Umbilical cord (tissue), 1 donor: ENCODE measurements at regions not wholly inside any gene's neighbourhood (a gene's known extent, or its start where the extent isn't known, plus 50 kb on each side); places are given as distances from the start of the nearest gene placed in this dataset.
A peak's percentile ranks its signal among the peaks of the same experiment; 100 is the strongest.

Experiments used
- DNase-seq: peaks from one replicate; pipeline ENCODE4 v3.0.0-alpha.2; 2015; ENCODE audit warnings: low spot score

DNA sequence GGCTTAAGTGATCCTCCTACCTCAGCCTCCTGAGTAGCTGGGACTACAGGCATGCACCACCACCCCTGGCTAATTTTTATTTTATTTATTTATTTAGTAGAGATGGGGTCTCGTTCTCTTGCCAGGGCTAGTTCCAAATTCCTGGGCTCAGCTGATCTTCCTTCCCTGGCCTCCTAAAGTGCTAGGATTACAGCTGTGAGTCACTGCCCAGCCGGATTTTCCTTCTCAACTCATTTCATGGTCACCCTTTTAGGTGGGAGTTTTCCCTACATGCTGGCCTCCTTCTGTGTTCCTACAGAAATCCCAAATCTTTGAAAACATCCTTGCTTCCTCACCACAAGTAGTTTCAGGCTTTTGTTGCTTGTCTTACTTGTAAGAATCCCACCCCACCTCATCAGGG lies 102.1 kb upstream of the SIAH1 start:
- DNase-seq, result no peak

DNA sequence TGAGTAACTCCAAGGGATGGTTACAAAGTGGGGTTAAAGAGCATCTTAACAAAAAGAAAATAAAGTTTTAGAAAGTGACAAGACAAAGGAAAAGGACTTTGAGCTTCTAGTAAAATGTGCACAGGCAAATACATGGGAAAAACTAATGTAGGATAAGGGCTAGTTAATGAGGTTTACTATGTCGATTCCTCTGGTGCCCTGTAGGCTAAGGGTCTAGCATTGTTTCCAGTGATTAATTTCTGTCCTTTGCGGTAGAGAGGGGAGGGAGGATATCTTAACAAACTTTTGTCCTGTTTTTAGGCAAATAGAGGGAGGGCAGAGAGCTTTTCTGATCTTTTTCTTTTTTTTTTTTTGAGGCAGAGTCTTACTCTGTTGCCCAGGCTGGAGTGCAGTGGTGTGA lies 96.6 kb upstream of the SIAH1 start:
- no peak for DNase-seq

GRCh38 chr16:48481211-48481610 lies 96.0 kb upstream of the SIAH1 start:
- no peak for DNase-seq

GRCh38 chr16:48479955-48480354 lies 94.7 kb upstream of the SIAH1 start:
- no peak for DNase-seq

DNA sequence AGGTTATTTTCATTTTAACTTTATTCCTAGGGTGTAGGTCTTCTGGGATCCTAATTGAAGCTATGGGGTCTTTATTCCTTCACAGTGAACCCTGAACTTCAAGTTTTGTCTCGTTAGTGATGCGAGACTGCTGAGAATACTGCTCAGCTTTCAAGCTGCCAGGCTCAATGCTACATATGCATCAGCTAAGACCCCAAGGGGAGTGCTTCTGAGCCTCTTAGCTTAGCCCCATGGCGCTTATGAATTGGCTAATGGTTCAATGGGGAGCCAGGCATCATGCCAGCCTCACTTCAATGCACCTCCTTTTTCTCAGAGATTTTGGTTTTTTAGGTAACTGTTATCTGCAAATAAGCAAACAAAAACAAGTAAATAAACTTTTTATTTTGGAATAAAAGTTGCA lies 94.1 kb upstream of the SIAH1 start:
- no peak for DNase-seq

- peak; percentile 44 for DNase-seq
These were observed 93.2 kb upstream of the SIAH1 start for GRCh38 chr16:48478393-48478792.

DNA sequence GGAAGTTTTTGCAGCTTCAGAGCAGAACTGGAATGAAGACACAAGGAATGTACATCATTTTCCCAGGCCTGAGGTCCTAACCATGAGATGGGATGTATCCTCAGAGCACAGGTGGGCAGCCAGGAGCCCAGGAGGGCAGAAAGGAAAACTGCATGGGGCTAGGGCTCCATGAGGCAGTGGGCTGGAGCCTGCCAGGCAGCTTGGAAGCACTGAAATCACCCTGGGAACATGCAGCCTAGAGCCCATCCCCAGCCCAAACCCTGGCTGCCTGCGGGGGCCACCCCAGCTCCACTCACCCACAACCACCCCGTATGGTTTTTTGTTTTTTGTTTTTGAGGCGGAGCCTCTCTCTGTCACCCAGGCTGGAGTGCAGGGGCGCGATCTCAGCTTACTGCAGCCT lies 86.2 kb upstream of the SIAH1 start:
- DNase-seq, result no peak

DNA sequence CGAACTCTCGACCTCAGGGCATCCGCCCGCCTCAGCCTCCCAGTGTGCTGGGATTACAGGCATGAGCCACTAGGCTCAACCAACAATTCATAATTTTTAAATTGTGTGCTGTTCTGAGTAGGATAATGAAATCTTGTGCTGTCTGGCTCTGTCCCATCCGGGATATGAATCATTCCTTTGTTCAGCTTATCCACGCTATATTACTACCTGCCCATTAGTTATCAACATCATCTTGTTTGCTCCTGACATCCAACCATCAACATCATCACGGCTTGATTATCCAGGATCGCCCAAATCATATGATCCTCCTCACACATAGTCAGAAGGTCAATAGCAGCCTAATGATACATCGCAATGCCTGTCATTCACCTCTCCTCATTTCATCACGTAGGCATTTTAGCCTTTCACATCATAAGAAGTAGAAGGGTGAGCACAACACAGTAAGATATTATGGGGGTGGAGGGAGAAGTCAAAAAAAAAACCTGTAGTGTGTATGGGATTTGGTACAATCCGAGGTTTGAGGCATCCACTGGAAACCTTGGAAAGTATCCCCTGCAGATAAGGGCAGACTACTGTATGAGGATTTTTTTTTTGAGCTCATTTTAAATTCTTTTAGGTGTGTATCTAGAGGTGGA lies 77.0 kb upstream of the SIAH1 start:
- DNase-seq, result no peak

DNA sequence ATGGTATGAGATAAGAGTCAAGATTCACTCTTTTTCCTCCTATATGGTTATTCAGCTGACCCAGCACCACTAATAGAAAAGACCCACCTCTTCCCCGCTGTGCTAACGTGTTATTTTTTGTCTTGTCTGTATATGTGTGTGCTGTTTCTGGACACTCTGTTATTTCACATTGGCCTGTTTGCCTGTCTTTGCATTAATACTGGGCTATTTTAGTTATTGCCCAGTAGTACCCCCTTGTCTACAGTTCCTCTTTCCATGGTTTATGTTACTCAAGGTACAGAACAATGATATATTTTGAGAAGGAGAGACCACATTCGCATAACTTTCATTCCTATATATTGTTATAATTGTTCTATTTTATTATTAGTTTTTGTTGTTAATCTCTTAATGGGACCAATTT lies 74.0 kb upstream of the SIAH1 start:
- DNase-seq, result no peak

GRCh38 chr16:48454051-48454450 lies 68.8 kb upstream of the SIAH1 start:
- no peak for DNase-seq

DNA sequence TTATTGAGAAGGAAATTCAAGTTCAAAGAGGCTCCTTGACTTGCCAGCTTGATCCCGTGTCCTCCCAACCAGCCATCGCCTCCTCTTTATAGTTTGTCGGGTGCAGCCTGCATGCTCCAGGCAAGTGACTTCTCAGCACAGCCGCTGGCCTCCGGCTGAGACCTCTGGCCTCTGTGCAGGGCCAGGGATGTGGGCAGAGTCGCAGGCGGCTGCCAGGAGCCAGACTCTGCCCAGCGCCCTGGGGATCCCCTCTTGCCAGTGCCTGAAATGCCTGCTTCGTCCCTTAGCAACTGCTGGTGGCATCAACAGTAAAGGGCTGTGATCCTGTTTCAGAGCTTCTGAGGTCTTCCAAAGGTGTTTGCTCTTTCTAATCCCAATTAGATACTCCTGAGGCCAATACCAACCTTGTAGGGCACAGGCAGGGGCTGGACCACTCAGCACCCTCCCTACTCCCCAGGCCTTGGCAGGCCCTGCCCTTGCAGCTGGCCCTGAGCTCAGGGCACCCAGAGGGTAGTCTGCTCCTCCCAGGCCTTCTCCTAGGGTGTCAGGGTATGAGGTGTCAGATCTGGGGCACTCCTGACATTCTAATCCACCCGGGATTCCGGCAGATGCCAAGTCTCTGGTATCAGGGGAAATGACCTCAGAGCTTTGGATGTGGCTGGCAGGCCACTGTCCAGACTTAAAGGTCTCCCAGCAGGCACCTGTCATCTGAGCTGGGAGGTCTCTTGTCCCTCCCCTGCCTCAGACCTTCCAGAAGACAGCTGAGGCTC lies 68.0 kb upstream of the SIAH1 start:
- DNase-seq, result no peak

- DNase-seq, result no peak
These were observed 66.1 kb upstream of the SIAH1 start for GRCh38 chr16:48451323-48451722.

GRCh38 chr16:48450367-48450766 lies 65.2 kb upstream of the SIAH1 start:
- DNase-seq, result no peak

- DNase-seq, result no peak
These were observed 63.7 kb upstream of the SIAH1 start for GRCh38 chr16:48448841-48449481.

DNA sequence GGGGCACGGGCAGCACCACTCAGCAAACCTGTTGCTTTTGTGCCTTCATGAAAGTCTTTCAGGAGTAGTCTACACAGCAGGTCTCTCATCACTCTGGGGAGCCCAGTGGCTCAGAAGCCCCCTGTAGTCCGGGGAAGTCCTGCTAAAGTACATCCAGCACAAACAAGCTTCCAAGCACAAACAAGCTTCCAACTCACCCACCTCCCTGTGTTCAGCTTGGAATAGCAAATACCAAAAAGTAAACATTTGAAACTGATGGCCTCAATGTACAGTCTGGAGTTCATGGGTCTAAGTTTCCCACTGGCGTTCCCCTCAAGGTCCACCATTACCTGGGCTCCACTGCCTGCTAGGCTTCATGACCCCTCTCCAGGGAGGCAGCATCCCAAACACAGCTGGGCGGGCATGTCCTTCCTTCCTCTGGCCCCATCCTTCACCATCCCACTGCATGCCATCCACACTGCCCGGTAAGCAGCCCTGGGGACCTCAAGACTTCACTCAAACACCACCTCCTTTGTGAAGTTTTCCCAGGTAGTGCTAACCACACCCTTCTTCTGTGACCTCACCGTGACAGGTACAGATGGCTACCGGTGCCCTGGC lies 62.8 kb upstream of the SIAH1 start:
- no peak for DNase-seq

DNA sequence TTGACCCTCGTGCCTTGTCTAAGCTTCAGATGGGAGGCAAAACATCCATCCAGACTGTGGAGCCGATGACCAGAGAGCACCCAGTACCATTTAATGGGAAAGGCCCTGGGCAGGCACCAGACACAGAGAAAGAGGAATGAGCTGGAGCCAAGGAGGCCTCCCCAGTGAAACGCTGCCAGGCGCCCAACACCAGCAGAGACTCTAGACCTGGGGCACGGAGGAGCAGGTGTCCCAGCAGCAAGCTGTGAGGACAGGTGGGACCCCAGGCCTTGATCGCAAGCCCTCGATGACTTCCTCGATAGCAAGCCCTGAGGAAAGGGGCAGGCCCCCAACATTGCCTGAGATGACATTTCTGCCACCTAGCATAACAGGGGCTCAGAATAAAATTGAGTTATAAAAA lies 62.2 kb upstream of the SIAH1 start:
- DNase-seq, result no peak

DNA sequence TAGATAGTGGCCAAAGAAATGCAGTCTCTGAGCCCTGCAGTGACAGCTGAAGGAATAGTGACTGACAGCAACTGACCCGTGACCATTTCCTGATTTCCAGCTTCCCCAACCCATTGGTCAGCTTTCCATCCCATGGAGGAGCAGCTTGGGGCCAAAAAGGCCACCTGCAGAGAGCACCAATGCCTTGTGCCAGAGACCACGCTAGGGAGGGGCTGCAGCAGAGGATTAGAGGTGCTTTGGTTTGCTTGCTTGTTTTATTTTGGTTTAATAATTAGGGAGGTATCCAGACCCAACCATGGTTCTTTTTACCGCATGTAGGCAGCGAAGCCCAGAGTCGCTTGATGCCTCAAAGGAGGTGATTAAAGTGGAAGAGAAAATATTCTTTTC lies 61.3 kb upstream of the SIAH1 start:
- DNase-seq, result no peak

GRCh38 chr16:48445782-48446533 lies 60.7 kb upstream of the SIAH1 start:
- no peak for DNase-seq

- DNase-seq, result no peak
These were observed 59.4 kb upstream of the SIAH1 start for GRCh38 chr16:48444574-48444973.

GRCh38 chr16:48442379-48442778 lies 57.2 kb upstream of the SIAH1 start:
- DNase-seq, result no peak

DNA sequence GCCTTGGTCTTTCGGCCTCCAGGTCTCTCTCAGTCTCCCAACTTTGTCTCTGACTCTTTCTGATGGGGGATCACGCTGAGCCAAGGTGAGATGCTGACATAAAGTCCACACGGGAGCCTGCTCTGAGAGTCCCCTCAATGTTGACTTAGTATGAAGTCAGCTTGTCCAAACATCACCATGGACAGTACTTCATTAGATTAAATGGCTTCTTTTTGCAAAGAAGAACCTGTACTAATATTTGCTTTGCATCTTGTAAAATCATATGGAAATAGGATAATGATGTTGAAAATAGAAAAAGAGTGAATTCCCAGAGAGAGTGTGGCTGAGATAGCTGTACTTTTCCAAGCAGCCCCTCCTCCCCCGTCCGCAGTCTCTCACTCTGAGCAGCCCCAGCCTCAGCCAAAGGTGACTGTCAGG lies 56.7 kb upstream of the SIAH1 start:
- no peak for DNase-seq

DNA sequence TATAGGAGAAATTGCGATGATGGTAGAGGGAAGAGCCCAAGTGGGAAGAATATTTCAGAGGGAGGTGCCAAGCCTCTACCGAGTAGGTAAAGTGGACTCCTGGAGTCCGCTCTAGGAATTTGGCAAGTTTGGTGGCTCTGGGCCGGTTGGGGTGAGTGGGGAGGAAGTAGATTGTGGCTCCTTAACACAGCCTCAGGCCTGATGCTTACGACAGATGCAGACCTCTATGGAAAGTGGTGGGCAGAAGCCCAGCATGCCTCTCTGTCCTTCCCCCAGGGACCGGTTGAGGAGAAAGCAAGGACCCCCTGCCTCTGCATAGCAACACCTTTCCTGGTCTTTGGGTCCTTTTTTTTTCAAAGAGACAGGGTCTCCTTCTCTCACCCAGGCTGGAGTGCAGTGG lies 55.9 kb upstream of the SIAH1 start:
- no peak for DNase-seq
